BE2C (cell line): ENCODE measurements at regions not wholly inside any gene's neighbourhood (a gene's known extent, or its start where the extent isn't known, plus 50 kb on each side); places are given as distances from the start of the nearest gene placed in this dataset.

Experiments
- DNase-seq: peaks from one replicate; pipeline ENCODE4 v3.0.0-alpha.2; 2020
- H3K27me3 ChIP-seq: fragments of 250-450 bp; sonication (Bioruptor Pico); 2 replicates; pipeline ENCODE4 v1.5.1; 2020; ENCODE audit warnings: mild to moderate bottlenecking
- H3K36me3 ChIP-seq: fragments of 250-450 bp; sonication (Bioruptor Pico); 2 replicates; pipeline ENCODE4 v1.5.1; 2020; ENCODE audit warnings: mild to moderate bottlenecking
- H3K4me1 ChIP-seq: fragments of 250-450 bp; sonication (Bioruptor Pico); 2 replicates; pipeline ENCODE4 v1.5.1; 2020
- H3K4me3 ChIP-seq: 2 replicates; pipeline ENCODE4 v1.5.1; 2011; ENCODE audit warnings: low read depth, low read length
- H3K9me3 ChIP-seq: fragments of 250-450 bp; sonication (Bioruptor Pico); 2 replicates; pipeline ENCODE4 v1.5.1; 2020
- TF ChIP-seq, protein P1 (sequence below): IDR thresholded peaks from 2 replicates; pipeline ENCODE4 v1.5.1; 2012; ENCODE audit warnings: mild to moderate bottlenecking, low read depth, low read length

GRCh38 chr10:124155781-124156435, 62.5 kb upstream of the CHST15 start:
- Histone ChIP-seq H3K36me3 (no peaks in the 10 kb centered on the region), H3K27me3 (no peaks in the 10 kb centered on the region), H3K4me1 (no peaks in the 10 kb centered on the region), H3K4me3 (no peak overlapping the region), H3K9me3 (no peaks in the 10 kb centered on the region)
- no peak for DNase-seq
- TF ChIP-seq, protein P1, sequence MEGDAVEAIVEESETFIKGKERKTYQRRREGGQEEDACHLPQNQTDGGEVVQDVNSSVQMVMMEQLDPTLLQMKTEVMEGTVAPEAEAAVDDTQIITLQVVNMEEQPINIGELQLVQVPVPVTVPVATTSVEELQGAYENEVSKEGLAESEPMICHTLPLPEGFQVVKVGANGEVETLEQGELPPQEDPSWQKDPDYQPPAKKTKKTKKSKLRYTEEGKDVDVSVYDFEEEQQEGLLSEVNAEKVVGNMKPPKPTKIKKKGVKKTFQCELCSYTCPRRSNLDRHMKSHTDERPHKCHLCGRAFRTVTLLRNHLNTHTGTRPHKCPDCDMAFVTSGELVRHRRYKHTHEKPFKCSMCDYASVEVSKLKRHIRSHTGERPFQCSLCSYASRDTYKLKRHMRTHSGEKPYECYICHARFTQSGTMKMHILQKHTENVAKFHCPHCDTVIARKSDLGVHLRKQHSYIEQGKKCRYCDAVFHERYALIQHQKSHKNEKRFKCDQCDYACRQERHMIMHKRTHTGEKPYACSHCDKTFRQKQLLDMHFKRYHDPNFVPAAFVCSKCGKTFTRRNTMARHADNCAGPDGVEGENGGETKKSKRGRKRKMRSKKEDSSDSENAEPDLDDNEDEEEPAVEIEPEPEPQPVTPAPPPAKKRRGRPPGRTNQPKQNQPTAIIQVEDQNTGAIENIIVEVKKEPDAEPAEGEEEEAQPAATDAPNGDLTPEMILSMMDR: no peak

DNA sequence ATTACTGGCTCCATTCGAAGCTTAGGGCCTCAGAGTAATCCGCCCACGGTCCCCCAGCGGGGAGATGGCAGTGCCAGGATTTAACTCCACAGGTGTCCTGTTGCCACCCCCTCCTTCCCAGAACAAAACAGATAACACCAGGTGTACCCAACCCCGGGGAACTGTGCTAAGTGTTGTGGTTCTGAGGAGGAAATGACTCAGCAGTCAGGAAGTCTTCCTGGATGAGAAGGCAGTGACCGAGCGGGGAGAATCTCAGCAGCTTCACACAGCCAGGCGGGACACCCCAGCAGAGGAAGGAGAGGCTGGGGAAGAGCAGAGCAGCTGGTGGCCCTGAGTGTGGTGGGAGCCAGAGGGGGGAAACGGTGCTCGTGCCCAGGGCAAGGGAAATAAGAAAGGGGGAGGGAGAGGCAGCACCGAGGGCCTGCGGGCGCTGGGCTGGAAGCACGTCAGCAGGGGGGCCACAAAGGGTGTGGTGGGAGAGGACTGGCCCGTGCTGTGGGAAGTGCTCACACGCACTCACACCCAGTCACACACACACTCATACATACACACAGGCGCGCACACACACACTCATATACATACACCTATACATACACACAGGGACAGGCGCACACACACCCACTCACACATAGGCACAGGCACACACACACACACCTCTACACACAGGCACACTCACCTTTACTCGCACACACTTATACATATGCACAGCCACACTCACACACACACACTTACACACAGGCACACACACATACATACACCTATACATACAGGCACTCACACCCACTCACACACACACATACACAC, 59.8 kb upstream of the CHST15 start:
- Histone ChIP-seq H3K36me3 (no peaks in the 10 kb centered on the region), H3K27me3 (no peaks in the 10 kb centered on the region), H3K4me1 (no peaks in the 10 kb centered on the region), H3K9me3 (no peaks in the 10 kb centered on the region), H3K4me3 (no peak overlapping the region)
- TF ChIP-seq, protein P1: no peak
- DNase-seq: no peak

DNA sequence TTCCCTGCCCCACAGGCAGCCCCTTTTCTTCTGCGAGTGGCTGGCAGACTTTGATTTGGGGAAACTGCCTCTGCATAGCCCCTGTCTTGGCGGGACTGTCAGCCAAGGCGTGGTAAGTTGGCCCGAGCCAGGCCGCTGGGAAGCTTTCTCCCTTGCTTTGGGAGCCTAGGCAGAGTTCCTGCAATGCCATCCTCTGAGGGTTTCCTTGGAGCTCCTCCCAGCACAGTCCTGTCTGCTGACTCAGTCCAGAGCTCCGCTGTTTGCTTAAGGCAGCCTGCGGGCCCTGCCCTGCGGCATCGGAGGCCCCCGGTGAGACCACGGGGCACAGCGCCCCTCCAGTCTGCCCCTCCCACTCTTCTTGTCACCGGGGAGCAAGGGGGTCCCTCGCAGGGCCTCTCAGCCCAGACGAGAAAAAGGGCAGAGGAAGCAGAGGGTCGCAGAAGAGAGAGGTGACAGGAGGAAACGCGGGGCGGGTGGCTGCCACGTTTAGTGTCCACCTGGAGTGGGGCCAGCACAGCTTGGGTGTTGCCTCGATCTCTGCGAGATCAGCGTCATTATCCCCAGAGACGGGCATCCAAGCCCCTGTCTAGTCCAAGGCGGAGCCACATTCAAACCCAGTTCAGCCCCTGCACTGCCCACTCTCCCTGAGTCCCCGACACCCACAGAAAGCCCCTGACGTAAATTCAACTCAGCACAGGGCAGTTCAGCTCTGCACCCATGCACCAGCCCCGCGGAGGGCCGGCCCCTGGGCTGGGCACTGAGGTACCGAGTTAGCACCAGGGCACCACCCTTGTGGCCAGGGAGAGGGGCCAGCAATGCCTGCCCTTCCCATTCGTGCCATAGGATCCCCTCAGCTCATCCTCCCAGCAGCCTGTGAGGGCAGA, 59.0 kb upstream of the CHST15 start:
- TF ChIP-seq, protein P1: no peak
- no peak for DNase-seq
- H3K27me3 ChIP-seq: no peaks in the 10 kb centered on the region
- no peak overlapping the region for H3K4me3 ChIP-seq
- no peaks in the 10 kb centered on the region for H3K36me3 ChIP-seq
- no peaks in the 10 kb centered on the region for H3K9me3 ChIP-seq
- no peaks in the 10 kb centered on the region for H3K4me1 ChIP-seq

- Histone ChIP-seq H3K27me3 (no peaks in the 10 kb centered on the region), H3K9me3 (no peaks in the 10 kb centered on the region), H3K4me1 (no peaks in the 10 kb centered on the region), H3K4me3 (no peak overlapping the region), H3K36me3 (no peaks in the 10 kb centered on the region)
- TF ChIP-seq, protein P1: no peak
- no peak for DNase-seq
Measured at GRCh38 chr10:124151466-124152095, 58.2 kb upstream of the CHST15 start.

GRCh38 chr10:124150807-124151417, 57.5 kb upstream of the CHST15 start:
- Histone ChIP-seq H3K4me3 (no peak overlapping the region), H3K9me3 (no peaks in the 10 kb centered on the region), H3K27me3 (no peaks in the 10 kb centered on the region), H3K4me1 (no peaks in the 10 kb centered on the region), H3K36me3 (no peaks in the 10 kb centered on the region)
- TF ChIP-seq, protein P1: no peak
- no peak for DNase-seq
